Mucosa of rectum (tissue), 2 donors: ENCODE measurements at regions not wholly inside any gene's neighbourhood (a gene's known extent, or its start where the extent isn't known, plus 50 kb on each side); places are given as distances from the start of the nearest gene placed in this dataset.

Experiments
- H3K27ac ChIP-seq, 2 donors: one replicate each; pipeline ENCODE4 v1.7.0; 2013; ENCODE audit warnings: inconsistent platforms in 2 of 2, low read depth in 2 of 2, low read length in 2 of 2
- H3K27me3 ChIP-seq, 2 donors: one replicate each; pipeline ENCODE4 v1.7.0; 2013; ENCODE audit warnings: low read length in 2 of 2; ENCODE audit not compliant: control insufficient read depth in 2 of 2, insufficient read depth in 2 of 2
- H3K36me3 ChIP-seq, 2 donors: one replicate each; pipeline ENCODE4 v1.7.0; 2013; ENCODE audit warnings: low read length in 2 of 2; ENCODE audit not compliant: control insufficient read depth in 2 of 2, insufficient read depth in 2 of 2
- H3K4me1 ChIP-seq, 2 donors: one replicate each; pipeline ENCODE4 v1.7.0; 2013; ENCODE audit warnings: low read length in 2 of 2, mild to moderate bottlenecking in 1 of 2; ENCODE audit not compliant: control insufficient read depth in 2 of 2, insufficient read depth in 2 of 2
- H3K4me3 ChIP-seq, 2 donors: one replicate each; pipeline ENCODE4 v1.7.0; 2013; ENCODE audit warnings: low read length in 2 of 2
- H3K9ac ChIP-seq, 2 donors: one replicate each; pipeline ENCODE4 v1.7.0; 2013; ENCODE audit warnings: low read length in 2 of 2, low read depth in 1 of 2, mild to moderate bottlenecking in 1 of 2
- H3K9me3 ChIP-seq, 2 donors: one replicate each; pipeline ENCODE4 v1.7.0; 2013; ENCODE audit warnings: low read length in 2 of 2; ENCODE audit not compliant: control insufficient read depth in 2 of 2
- donor health status: healthy.
- donor health status: Normal muscosa, but diverticular disease.

GRCh38 chr6:141666187-141666586, 466.5 kb upstream of the GJE1 start:
- no peaks in the 10 kb centered on the region for H3K9me3 ChIP-seq
- no peak overlapping the region for H3K4me3 ChIP-seq
- H3K9ac ChIP-seq: no peak overlapping the region

GRCh38 chr6:141664744-141665143, 468.0 kb upstream of the GJE1 start:
- Histone ChIP-seq H3K27me3 (no peaks in the 10 kb centered on the region), H3K4me1 (no peaks in the 10 kb centered on the region), H3K36me3 (no peaks in the 10 kb centered on the region), H3K9me3 (no peaks in the 10 kb centered on the region), H3K9ac (no peak overlapping the region), H3K4me3 (no peak overlapping the region), H3K27ac (no peak overlapping the region)

More at GRCh38 chr6:141666187-141666586, 466.5 kb upstream of the GJE1 start:
- Histone ChIP-seq H3K4me1 (no peaks in the 10 kb centered on the region), H3K27ac (no peak overlapping the region), H3K27me3 (no peaks in the 10 kb centered on the region), H3K36me3 (no peaks in the 10 kb centered on the region)

GRCh38 chr6:141659582-141659981, 473.1 kb upstream of the GJE1 start:
- Histone ChIP-seq H3K4me1 (no peaks in the 10 kb centered on the region), H3K36me3 (no peaks in the 10 kb centered on the region), H3K27ac (no peak overlapping the region), H3K27me3 (no peaks in the 10 kb centered on the region), H3K9me3 (no peaks in the 10 kb centered on the region), H3K4me3 (no peak overlapping the region), H3K9ac (no peak overlapping the region)

GRCh38 chr6:141658696-141659095, 474.0 kb upstream of the GJE1 start:
- no peak overlapping the region for H3K27ac ChIP-seq
- H3K4me1 ChIP-seq: no peaks in the 10 kb centered on the region
- no peaks in the 10 kb centered on the region for H3K36me3 ChIP-seq
- no peak overlapping the region for H3K9ac ChIP-seq
- no peaks in the 10 kb centered on the region for H3K27me3 ChIP-seq
- H3K4me3 ChIP-seq: no peak overlapping the region
- no peaks in the 10 kb centered on the region for H3K9me3 ChIP-seq

- H3K9me3 ChIP-seq: no peaks in the 10 kb centered on the region
- H3K4me1 ChIP-seq: no peaks in the 10 kb centered on the region
- H3K4me3 ChIP-seq: no peak overlapping the region
- H3K27ac ChIP-seq: no peak overlapping the region
- no peaks in the 10 kb centered on the region for H3K36me3 ChIP-seq
- H3K27me3 ChIP-seq: no peaks in the 10 kb centered on the region
- no peak overlapping the region for H3K9ac ChIP-seq
These were observed 474.9 kb upstream of the GJE1 start for GRCh38 chr6:141657812-141658211.

GRCh38 chr6:141653590-141653989, 479.1 kb upstream of the GJE1 start:
- no peaks in the 10 kb centered on the region for H3K36me3 ChIP-seq
- H3K9me3 ChIP-seq: no peaks in the 10 kb centered on the region
- H3K27me3 ChIP-seq: no peaks in the 10 kb centered on the region
- no peak overlapping the region for H3K4me3 ChIP-seq
- no peaks in the 10 kb centered on the region for H3K4me1 ChIP-seq
- H3K27ac ChIP-seq: no peak overlapping the region
- H3K9ac ChIP-seq: no peak overlapping the region

GRCh38 chr6:141641951-141642350, 490.8 kb upstream of the GJE1 start:
- no peaks in the 10 kb centered on the region for H3K9me3 ChIP-seq
- no peaks in the 10 kb centered on the region for H3K36me3 ChIP-seq
- H3K27me3 ChIP-seq: no peaks in the 10 kb centered on the region
- no peaks in the 10 kb centered on the region for H3K4me1 ChIP-seq
- H3K27ac ChIP-seq: no peak overlapping the region
- no peak overlapping the region for H3K4me3 ChIP-seq
- H3K9ac ChIP-seq: no peak overlapping the region

GRCh38 chr6:141641406-141641805, 491.3 kb upstream of the GJE1 start:
- no peaks in the 10 kb centered on the region for H3K9me3 ChIP-seq
- no peak overlapping the region for H3K27ac ChIP-seq
- H3K9ac ChIP-seq: no peak overlapping the region
- no peaks in the 10 kb centered on the region for H3K27me3 ChIP-seq
- no peak overlapping the region for H3K4me3 ChIP-seq
- no peaks in the 10 kb centered on the region for H3K4me1 ChIP-seq
- H3K36me3 ChIP-seq: no peaks in the 10 kb centered on the region

GRCh38 chr6:141635621-141636020, 497.1 kb upstream of the GJE1 start:
- Histone ChIP-seq H3K36me3 (no peaks in the 10 kb centered on the region), H3K9me3 (no peaks in the 10 kb centered on the region), H3K4me3 (no peak overlapping the region), H3K9ac (no peak overlapping the region), H3K27me3 (no peaks in the 10 kb centered on the region), H3K4me1 (no peaks in the 10 kb centered on the region), H3K27ac (no peak overlapping the region)

- H3K4me3 ChIP-seq: no peak overlapping the region
- no peak overlapping the region for H3K9ac ChIP-seq
- H3K27ac ChIP-seq: no peak overlapping the region
- H3K4me1 ChIP-seq: no peaks in the 10 kb centered on the region
- no peaks in the 10 kb centered on the region for H3K9me3 ChIP-seq
- H3K27me3 ChIP-seq: no peaks in the 10 kb centered on the region
- H3K36me3 ChIP-seq: no peaks in the 10 kb centered on the region
These were observed 498.5 kb upstream of the GJE1 start for GRCh38 chr6:141634269-141634668.

- Histone ChIP-seq H3K9ac (no peak overlapping the region), H3K4me3 (no peak overlapping the region), H3K27me3 (no peaks in the 10 kb centered on the region), H3K9me3 (no peaks in the 10 kb centered on the region), H3K36me3 (no peaks in the 10 kb centered on the region), H3K4me1 (no peaks in the 10 kb centered on the region), H3K27ac (no peak overlapping the region)
These were observed 508.4 kb upstream of the GJE1 start for GRCh38 chr6:141624301-141624700.
